SK-N-SH treated with all-trans-retinoic acid at 6 μM for 48 hours (cell line): ENCODE measurements at regions not wholly inside any gene's neighbourhood (a gene's known extent, or its start where the extent isn't known, plus 50 kb on each side); places are given as distances from the start of the nearest gene placed in this dataset.

Experiments used
- ARNTL ChIP-seq: fragments of 450-650 bp; formaldehyde crosslinking; IDR thresholded peaks from 2 replicates; pipeline ENCODE4 v1.5.0; 2020; ENCODE audit warnings: low read depth, mild to moderate bottlenecking, moderate library complexity, borderline replicate concordance
- ESRRG ChIP-seq: fragments of 250-450 bp; sonication (Bioruptor Pico); IDR thresholded peaks from 2 replicates; pipeline ENCODE4 v1.6.1; 2021; ENCODE audit warnings: mild to moderate bottlenecking
- GLIS3 ChIP-seq: fragments of 250-450 bp; sonication (Bioruptor Pico); IDR thresholded peaks from 2 replicates; pipeline ENCODE4 v1.5.0; 2020; ENCODE audit warnings: mild to moderate bottlenecking, moderate library complexity
- ISL1 ChIP-seq: fragments of 250-450 bp; sonication (Bioruptor Pico); IDR thresholded peaks from 2 replicates; pipeline ENCODE4 v2.1.2; 2022; ENCODE audit warnings: mild to moderate bottlenecking, moderate library complexity
- SNAI2 ChIP-seq: fragments of 250-450 bp; sonication (Bioruptor Pico); IDR thresholded peaks from 2 replicates; pipeline ENCODE4 v1.5.0; 2020; ENCODE audit warnings: mild to moderate bottlenecking, moderate library complexity
- TOX ChIP-seq: fragments of 250-450 bp; sonication (Bioruptor Pico); IDR thresholded peaks from 2 replicates; pipeline ENCODE4 v1.8.0; 2021; ENCODE audit warnings: mild to moderate bottlenecking, moderate library complexity, borderline replicate concordance
- ZFP3 ChIP-seq: fragments of 250-450 bp; sonication (Bioruptor Pico); IDR thresholded peaks from 2 replicates; pipeline ENCODE4 v1.5.0; 2020; ENCODE audit warnings: mild to moderate bottlenecking, moderate library complexity
- ZNF565 ChIP-seq: fragments of 450-650 bp; formaldehyde crosslinking; conservative IDR thresholded peaks from 2 replicates; pipeline ENCODE4 v1.5.0; 2020; ENCODE audit warnings: low read depth, mild to moderate bottlenecking, moderate library complexity
- ZNF70 ChIP-seq: fragments of 450-650 bp; formaldehyde crosslinking; IDR thresholded peaks from 2 replicates; pipeline ENCODE4 v1.5.0; 2020; ENCODE audit warnings: mild to moderate bottlenecking, moderate library complexity
- TF ChIP-seq, protein P1 (sequence below): fragments of 250-450 bp; sonication (Bioruptor Pico); IDR thresholded peaks from 2 replicates; pipeline ENCODE4 v1.8.0; 2020; ENCODE audit warnings: mild to moderate bottlenecking, moderate library complexity, borderline replicate concordance
- TF ChIP-seq, protein P2 (sequence below): fragments of 250-450 bp; sonication (Bioruptor Pico); IDR thresholded peaks from 2 replicates; pipeline ENCODE4 v1.5.1; 2021; ENCODE audit warnings: mild to moderate bottlenecking, moderate library complexity
- TF ChIP-seq, protein P3 (sequence below): fragments of 250-450 bp; sonication (Bioruptor Pico); IDR thresholded peaks from 2 replicates; pipeline ENCODE4 v1.8.0; 2021; ENCODE audit warnings: low read depth, mild to moderate bottlenecking, moderate library complexity, borderline replicate concordance
- TF ChIP-seq, protein P4 (sequence below): fragments of 250-450 bp; sonication (Bioruptor Pico); IDR thresholded peaks from 2 replicates; pipeline ENCODE4 v1.5.1; 2020; ENCODE audit warnings: low read depth, mild to moderate bottlenecking, moderate library complexity

DNA sequence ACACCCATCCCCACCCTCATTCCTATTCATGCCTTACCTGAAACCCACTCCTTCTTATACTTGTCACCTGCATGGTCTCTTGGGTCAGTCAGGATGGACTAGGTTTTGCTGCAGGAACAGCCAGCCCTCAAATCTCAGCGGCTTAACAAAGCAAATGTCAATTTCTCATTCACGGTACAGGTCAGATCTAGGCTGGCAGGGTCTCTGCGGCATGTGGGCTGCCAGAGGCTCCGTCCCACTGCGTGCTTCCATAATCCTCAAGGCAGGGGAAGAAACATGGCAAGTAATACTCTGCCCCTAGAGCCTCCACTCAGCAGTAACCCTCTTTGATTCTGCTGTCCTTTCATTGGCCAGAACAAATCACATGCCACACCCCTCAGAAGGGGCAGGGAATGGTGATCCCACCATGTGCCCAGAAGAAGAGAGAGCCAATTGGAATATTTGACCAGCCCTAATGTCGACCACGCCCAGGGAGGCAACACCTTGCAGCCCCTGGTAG is 114.9 kb upstream of the ZMIZ1 start:
- no peak for TF ChIP-seq SNAI2 (CRISPR knock-in tag)
- no peak for TF ChIP-seq ZFP3 (CRISPR knock-in tag)
- TF ChIP-seq, protein P1, sequence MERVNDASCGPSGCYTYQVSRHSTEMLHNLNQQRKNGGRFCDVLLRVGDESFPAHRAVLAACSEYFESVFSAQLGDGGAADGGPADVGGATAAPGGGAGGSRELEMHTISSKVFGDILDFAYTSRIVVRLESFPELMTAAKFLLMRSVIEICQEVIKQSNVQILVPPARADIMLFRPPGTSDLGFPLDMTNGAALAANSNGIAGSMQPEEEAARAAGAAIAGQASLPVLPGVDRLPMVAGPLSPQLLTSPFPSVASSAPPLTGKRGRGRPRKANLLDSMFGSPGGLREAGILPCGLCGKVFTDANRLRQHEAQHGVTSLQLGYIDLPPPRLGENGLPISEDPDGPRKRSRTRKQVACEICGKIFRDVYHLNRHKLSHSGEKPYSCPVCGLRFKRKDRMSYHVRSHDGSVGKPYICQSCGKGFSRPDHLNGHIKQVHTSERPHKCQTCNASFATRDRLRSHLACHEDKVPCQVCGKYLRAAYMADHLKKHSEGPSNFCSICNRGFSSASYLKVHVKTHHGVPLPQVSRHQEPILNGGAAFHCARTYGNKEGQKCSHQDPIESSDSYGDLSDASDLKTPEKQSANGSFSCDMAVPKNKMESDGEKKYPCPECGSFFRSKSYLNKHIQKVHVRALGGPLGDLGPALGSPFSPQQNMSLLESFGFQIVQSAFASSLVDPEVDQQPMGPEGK (CRISPR knock-in tag): no peak
- no peak for TF ChIP-seq GLIS3
- TF ChIP-seq TOX (CRISPR knock-in tag): no peak
- TF ChIP-seq ARNTL (CRISPR knock-in tag): no peak
- TF ChIP-seq ISL1 (CRISPR knock-in tag): no peak
- no peak for TF ChIP-seq ESRRG (CRISPR knock-in tag)
- TF ChIP-seq ZNF565 (CRISPR knock-in tag): no peak
- no peak for TF ChIP-seq ZNF70 (CRISPR knock-in tag)
- TF ChIP-seq, protein P2, sequence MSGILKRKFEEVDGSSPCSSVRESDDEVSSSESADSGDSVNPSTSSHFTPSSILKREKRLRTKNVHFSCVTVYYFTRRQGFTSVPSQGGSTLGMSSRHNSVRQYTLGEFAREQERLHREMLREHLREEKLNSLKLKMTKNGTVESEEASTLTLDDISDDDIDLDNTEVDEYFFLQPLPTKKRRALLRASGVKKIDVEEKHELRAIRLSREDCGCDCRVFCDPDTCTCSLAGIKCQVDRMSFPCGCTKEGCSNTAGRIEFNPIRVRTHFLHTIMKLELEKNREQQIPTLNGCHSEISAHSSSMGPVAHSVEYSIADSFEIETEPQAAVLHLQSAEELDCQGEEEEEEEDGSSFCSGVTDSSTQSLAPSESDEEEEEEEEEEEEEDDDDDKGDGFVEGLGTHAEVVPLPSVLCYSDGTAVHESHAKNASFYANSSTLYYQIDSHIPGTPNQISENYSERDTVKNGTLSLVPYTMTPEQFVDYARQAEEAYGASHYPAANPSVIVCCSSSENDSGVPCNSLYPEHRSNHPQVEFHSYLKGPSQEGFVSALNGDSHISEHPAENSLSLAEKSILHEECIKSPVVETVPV (CRISPR knock-in tag): no peak
- TF ChIP-seq, protein P3, sequence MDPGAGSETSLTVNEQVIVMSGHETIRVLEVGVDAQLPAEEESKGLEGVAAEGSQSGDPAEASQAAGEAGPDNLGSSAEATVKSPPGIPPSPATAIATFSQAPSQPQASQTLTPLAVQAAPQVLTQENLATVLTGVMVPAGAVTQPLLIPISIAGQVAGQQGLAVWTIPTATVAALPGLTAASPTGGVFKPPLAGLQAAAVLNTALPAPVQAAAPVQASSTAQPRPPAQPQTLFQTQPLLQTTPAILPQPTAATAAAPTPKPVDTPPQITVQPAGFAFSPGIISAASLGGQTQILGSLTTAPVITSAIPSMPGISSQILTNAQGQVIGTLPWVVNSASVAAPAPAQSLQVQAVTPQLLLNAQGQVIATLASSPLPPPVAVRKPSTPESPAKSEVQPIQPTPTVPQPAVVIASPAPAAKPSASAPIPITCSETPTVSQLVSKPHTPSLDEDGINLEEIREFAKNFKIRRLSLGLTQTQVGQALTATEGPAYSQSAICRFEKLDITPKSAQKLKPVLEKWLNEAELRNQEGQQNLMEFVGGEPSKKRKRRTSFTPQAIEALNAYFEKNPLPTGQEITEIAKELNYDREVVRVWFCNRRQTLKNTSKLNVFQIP (CRISPR knock-in tag): no peak
- TF ChIP-seq, protein P4, sequence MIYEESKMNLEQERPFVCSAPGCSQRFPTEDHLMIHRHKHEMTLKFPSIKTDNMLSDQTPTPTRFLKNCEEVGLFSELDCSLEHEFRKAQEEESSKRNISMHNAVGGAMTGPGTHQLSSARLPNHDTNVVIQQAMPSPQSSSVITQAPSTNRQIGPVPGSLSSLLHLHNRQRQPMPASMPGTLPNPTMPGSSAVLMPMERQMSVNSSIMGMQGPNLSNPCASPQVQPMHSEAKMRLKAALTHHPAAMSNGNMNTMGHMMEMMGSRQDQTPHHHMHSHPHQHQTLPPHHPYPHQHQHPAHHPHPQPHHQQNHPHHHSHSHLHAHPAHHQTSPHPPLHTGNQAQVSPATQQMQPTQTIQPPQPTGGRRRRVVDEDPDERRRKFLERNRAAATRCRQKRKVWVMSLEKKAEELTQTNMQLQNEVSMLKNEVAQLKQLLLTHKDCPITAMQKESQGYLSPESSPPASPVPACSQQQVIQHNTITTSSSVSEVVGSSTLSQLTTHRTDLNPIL: no peak
